Ovary (tissue), 3 donors: ENCODE measurements at regions not wholly inside any gene's neighbourhood (a gene's known extent, or its start where the extent isn't known, plus 50 kb on each side); places are given as distances from the start of the nearest gene placed in this dataset.

Experiments used
- CTCF ChIP-seq, 3 donors: fragments of 450-650 bp in 2 of 3; fragments of 200-600 bp in 1 of 3; IDR thresholded peaks; one replicate each; pipeline versions ENCODE4 v1.5.1 to v1.8.0; 2016 to 2022; ENCODE audit warnings: antibody characterized with exemption in 3 of 3, mild to moderate bottlenecking in 1 of 3
- EP300 ChIP-seq: sonication (generic); formaldehyde crosslinking; IDR thresholded peaks from one replicate; pipeline ENCODE4 v1.6.1; 2017; ENCODE audit warnings: antibody characterized with exemption
- POLR2A ChIP-seq: fragments of 450-650 bp; IDR thresholded peaks from one replicate; pipeline ENCODE4 v1.6.1; 2017; ENCODE audit warnings: antibody characterized with exemption, mild to moderate bottlenecking, moderate library complexity
- donor health status: DM: no; HTN: no; CAD: no.

DNA sequence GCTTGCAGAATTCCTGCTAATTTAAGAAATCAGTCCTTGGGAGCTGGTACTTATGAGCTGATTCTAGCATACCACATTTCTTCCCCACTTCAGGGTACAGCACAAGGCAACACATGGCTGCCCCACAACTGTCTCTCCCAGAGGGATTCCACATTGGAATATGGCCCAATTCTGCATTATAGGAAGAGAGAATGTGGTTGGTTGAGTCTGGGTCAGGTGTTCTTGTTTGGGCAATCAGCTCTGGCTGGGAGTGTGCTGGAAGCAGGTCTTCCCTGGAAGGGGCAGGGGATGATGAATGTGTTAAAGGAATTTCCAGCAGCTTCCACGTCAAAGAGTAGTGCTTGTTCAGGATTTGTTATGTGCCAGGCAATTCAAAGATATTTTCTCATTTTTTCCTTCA is 95.7 kb downstream of the BUB3 start:
- TF ChIP-seq CTCF (IDR thresholded peaks at IDR 0.05) (no peak), POLR2A (no peak), EP300 (no peak)
